ENCODE measurements at regions not wholly inside any gene's neighbourhood (a gene's known extent, or its start where the extent isn't known, plus 50 kb on each side); places are given as distances from the start of the nearest gene placed in this dataset.

- TF ChIP-seq EZH2phosphoT487 (IDR thresholded peaks at IDR 0.05), result no peak
- TF ChIP-seq CTCF (IDR thresholded peaks at IDR 0.05), result no peak
Measured at GRCh38 chr1:30354410-30354809, 369.0 kb downstream of the MATN1 start.

Measured in neural progenitor cell (in vitro differentiated cells).